Hepatocyte (in vitro differentiated cells): ENCODE measurements at regions not wholly inside any gene's neighbourhood (a gene's known extent, or its start where the extent isn't known, plus 50 kb on each side); places are given as distances from the start of the nearest gene placed in this dataset.

Experiments
- CTCF ChIP-seq: fragments of 200-600 bp; sonication (generic); IDR thresholded peaks from 2 replicates; pipeline ENCODE4 v1.5.1; 2016; ENCODE audit warnings: antibody characterized with exemption, mild to moderate bottlenecking; ENCODE audit not compliant: poor library complexity
- EZH2 ChIP-seq: fragments of 200-600 bp; sonication (generic); IDR thresholded peaks from 2 replicates; pipeline ENCODE4 v1.6.1; 2016; ENCODE audit warnings: antibody characterized with exemption, mild to moderate bottlenecking, borderline replicate concordance

GRCh38 chr11:45362636-45363035 lies 76.5 kb upstream of the SYT13 start:
- no peak for TF ChIP-seq CTCF
- no peak for TF ChIP-seq EZH2
